ENCODE measurements at regions not wholly inside any gene's neighbourhood (a gene's known extent, or its start where the extent isn't known, plus 50 kb on each side); places are given as distances from the start of the nearest gene placed in this dataset.
"Not testable (repeated sequence)": the region's sequence is repeated elsewhere in the genome, so short reads cannot be mapped to it uniquely, and the experiment has no call there.

DNA sequence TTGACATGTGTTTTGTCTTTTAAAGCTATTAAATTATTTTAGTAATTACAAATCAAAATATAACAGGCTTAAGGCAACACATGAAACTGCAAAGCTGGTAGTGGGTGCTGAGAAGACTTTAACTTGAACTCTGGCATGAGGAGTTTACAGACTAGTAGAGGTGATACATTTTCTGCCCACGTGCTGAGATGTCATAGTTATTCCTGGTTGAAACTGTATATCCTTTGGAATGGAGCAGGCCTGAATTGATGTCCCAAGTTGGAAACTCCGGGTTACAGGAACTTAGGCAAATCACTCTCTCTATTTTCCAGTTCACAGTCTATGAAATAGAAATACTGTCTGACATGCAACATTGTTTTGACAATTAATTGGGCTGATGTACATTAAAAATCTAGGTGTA is 177.1 kb upstream of the NOL4 start:
- no peak overlapping the region for H3K4me3 ChIP-seq
- intact Hi-C loops (cut with DNase I; ENCODE audit: low total_unique reads): no loop called here

DNA sequence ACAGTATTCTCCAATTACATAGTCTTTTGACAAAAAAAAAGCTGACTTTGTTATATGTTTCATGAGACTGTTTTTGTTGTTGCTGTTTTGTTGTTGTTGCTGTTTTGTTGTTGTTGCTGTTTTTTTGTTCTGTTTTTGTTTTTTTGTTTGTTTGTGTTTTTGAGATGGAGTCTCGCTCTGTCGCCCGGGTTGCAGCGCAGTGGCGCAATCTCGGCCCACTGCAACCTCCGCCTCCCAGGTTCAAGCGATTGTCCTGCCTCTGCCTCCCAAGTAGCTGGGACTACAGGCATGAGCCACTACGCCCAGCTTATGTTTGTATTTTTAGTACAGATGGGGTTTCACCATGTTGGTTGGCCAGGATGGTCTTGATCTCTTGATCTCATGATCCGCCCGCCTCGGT is 182.8 kb upstream of the NOL4 start:
- intact Hi-C loops (cut with DNase I; ENCODE audit: low total_unique reads); DNase-seq; H3K4me1 ChIP-seq; H3K9me3 ChIP-seq; H3K27me3 ChIP-seq; H3K27ac ChIP-seq; in situ Hi-C loops (cut with MboI; ENCODE audit: low pct_ligation_motif_present in 1 of 4, low pct_unique_long_range_greater_than_20kb in 1 of 4, low sequenced_read_pairs in 3 of 4); H3K36me3 ChIP-seq; H3K4me3 ChIP-seq: not testable (repeated sequence)
- 85% methylated on average over 12 of the region's 12 CpGs; no CpG with 5 or more reads in 1 of the 2 donors for WGBS, 2 donors (ENCODE audit: low coverage in 1 of 2)

More for the DNA sequence above, 177.1 kb upstream of the NOL4 start:
- no peak for DNase-seq
- Histone ChIP-seq H3K9me3 (no peaks in the 10 kb centered on the region), H3K27me3 (no peaks in the 10 kb centered on the region), H3K4me1 (no peaks in the 10 kb centered on the region), H3K36me3 (no peaks in the 10 kb centered on the region), H3K27ac (no peak overlapping the region)
- no peak for TF ChIP-seq POLR2A (IDR thresholded peaks at IDR 0.05)
- no peak for TF ChIP-seq EP300 (IDR thresholded peaks at IDR 0.05; ENCODE audit: low read depth)
- TF ChIP-seq, protein P1, sequence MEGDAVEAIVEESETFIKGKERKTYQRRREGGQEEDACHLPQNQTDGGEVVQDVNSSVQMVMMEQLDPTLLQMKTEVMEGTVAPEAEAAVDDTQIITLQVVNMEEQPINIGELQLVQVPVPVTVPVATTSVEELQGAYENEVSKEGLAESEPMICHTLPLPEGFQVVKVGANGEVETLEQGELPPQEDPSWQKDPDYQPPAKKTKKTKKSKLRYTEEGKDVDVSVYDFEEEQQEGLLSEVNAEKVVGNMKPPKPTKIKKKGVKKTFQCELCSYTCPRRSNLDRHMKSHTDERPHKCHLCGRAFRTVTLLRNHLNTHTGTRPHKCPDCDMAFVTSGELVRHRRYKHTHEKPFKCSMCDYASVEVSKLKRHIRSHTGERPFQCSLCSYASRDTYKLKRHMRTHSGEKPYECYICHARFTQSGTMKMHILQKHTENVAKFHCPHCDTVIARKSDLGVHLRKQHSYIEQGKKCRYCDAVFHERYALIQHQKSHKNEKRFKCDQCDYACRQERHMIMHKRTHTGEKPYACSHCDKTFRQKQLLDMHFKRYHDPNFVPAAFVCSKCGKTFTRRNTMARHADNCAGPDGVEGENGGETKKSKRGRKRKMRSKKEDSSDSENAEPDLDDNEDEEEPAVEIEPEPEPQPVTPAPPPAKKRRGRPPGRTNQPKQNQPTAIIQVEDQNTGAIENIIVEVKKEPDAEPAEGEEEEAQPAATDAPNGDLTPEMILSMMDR (IDR thresholded peaks at IDR 0.05): no peak
- TF ChIP-seq POLR2AphosphoS5 (IDR thresholded peaks at IDR 0.05): no peak
- 50% methylated on average over 2 of the region's 2 CpGs; no CpG with 5 or more reads in 1 of the 2 donors for WGBS, 2 donors (ENCODE audit: low coverage in 1 of 2)
- in situ Hi-C loops (cut with MboI; ENCODE audit: low pct_ligation_motif_present in 1 of 4, low pct_unique_long_range_greater_than_20kb in 1 of 4, low sequenced_read_pairs in 3 of 4): no loop called here

DNA sequence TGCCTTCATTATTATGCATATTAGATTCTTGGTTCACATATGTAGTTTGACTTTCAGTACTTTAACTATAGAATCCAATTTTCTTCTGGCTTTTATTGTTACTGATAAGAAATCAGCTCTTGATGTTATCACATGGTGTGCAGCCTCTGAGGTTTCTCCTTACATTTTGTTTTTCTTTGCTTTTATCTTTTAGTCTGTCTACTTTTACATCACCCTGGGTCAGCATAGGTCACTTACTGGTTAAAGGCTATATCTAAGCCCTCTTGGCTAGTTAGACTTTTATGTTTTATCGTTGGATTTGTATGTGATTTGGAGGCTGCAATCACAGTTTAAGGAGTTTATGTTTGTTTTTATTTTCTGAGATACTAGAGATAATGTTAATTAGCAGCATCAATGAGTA is 187.2 kb upstream of the NOL4 start:
- in situ Hi-C loops (cut with MboI; ENCODE audit: low pct_ligation_motif_present in 1 of 4, low pct_unique_long_range_greater_than_20kb in 1 of 4, low sequenced_read_pairs in 3 of 4) (no loop called here), intact Hi-C loops (cut with DNase I; ENCODE audit: low total_unique reads) (no loop called here)
- 50 to 70% methylated on average over 1 of the region's 1 CpG for WGBS, 2 donors (ENCODE audit: low coverage in 1 of 2)
- no peak for DNase-seq
- Histone ChIP-seq H3K27me3 (no peaks in the 10 kb centered on the region), H3K4me3 (no peak overlapping the region), H3K9me3 (peaks cover 0 to 3% of the 10 kb centered on the region in 2 donors), H3K27ac (no peak overlapping the region), H3K4me1 (no peaks in the 10 kb centered on the region), H3K36me3 (no peaks in the 10 kb centered on the region)
- TF ChIP-seq POLR2AphosphoS5 (IDR thresholded peaks at IDR 0.05): no peak
- TF ChIP-seq POLR2A (IDR thresholded peaks at IDR 0.05): no peak
- TF ChIP-seq, protein P1 (IDR thresholded peaks at IDR 0.05): no peak
- no peak for TF ChIP-seq EP300 (IDR thresholded peaks at IDR 0.05; ENCODE audit: low read depth)

DNA sequence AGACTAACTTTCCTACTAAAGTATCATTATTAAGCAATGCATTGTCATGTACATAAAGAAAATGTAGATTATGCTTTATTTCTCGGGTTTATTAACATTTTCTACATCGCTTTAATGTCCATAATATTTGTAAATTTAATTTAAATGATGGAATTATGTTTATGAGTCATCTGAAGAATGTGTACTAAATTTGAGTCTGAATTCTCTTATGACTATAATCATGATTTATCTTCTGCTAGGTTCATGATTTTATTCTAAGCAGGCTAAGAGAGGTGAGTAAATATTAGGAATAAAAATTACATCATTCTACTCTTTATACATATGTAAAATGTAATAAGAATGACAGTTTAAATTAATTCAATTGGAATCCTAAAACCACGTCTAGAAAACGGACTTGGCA is 206.3 kb upstream of the NOL4 start:
- Histone ChIP-seq H3K27me3 (no peaks in the 10 kb centered on the region), H3K36me3 (no peaks in the 10 kb centered on the region), H3K4me3 (no peak overlapping the region), H3K9me3 (no peaks in the 10 kb centered on the region), H3K27ac (no peak overlapping the region), H3K4me1 (no peaks in the 10 kb centered on the region)
- in situ Hi-C loops (cut with MboI; ENCODE audit: low pct_ligation_motif_present in 1 of 4, low pct_unique_long_range_greater_than_20kb in 1 of 4, low sequenced_read_pairs in 3 of 4): no loop called here
- no peak for DNase-seq
- intact Hi-C loops (cut with DNase I; ENCODE audit: low total_unique reads): no loop called here
- TF ChIP-seq POLR2AphosphoS5 (IDR thresholded peaks at IDR 0.05) (no peak), EP300 (IDR thresholded peaks at IDR 0.05; ENCODE audit: low read depth) (no peak), POLR2A (IDR thresholded peaks at IDR 0.05) (no peak)
- TF ChIP-seq, protein P1 (IDR thresholded peaks at IDR 0.05): no peak
- WGBS, 2 donors (ENCODE audit: low coverage in 1 of 2): 75 to 79% methylated on average over 4 of the region's 4 CpGs

DNA sequence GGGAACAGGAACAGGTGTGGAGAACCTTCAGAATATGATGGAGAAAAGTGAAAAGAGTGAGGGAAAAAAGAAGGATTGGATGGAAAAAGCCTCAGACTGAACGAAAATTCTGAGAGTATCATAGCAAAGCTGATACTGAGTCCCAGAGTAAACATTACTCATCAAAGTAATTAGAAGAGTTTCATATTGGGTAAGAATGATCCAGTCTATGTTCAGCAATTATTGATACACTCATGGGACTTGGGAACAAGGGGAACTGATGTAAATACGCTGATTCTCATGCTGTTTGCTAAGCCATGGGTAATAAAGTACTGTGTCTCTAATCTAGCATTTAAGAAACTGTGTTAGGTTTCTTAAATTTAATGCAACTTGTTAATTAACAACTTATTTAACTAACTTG is 219.9 kb upstream of the NOL4 start:
- no peak overlapping the region for H3K27ac ChIP-seq
- DNase-seq: no peak
- no peaks in the 10 kb centered on the region for H3K36me3 ChIP-seq
- H3K9me3 ChIP-seq: no peaks in the 10 kb centered on the region
- no peak for TF ChIP-seq EP300 (IDR thresholded peaks at IDR 0.05; ENCODE audit: low read depth)
- whole genome bisulfite sequencing, 2 donors (ENCODE audit: low coverage in 1 of 2): 65 to 67% methylated on average over 2 of the region's 2 CpGs
- H3K4me1 ChIP-seq: no peaks in the 10 kb centered on the region
- no peak overlapping the region for H3K4me3 ChIP-seq
- in situ Hi-C loops (cut with MboI; ENCODE audit: low pct_ligation_motif_present in 1 of 4, low pct_unique_long_range_greater_than_20kb in 1 of 4, low sequenced_read_pairs in 3 of 4): no loop called here
- intact Hi-C loops (cut with DNase I; ENCODE audit: low total_unique reads): no loop called here
- H3K27me3 ChIP-seq: no peaks in the 10 kb centered on the region
